ENCODE measurements at regions not wholly inside any gene's neighbourhood (a gene's known extent, or its start where the extent isn't known, plus 50 kb on each side); places are given as distances from the start of the nearest gene placed in this dataset.

GRCh38 chr9:106678273-106678672, 184.7 kb upstream of the ZNF462 start:
- ChIA-PET CTCF (no interaction called here), POLR2A (no interaction called here)
- intact Hi-C loops (cut with micrococcal nuclease; ENCODE audit: unreplicated experiment): no loop called here
- no peak for TF ChIP-seq CTCF (IDR thresholded peaks at IDR 0.05; ENCODE audit: insufficient read depth in 1 of 2, low read depth in 1 of 2, low read length in 1 of 2, severe bottlenecking in 1 of 2, unreplicated experiment in 1 of 2)
- Mint-ChIP-seq H3K27ac (ENCODE audit: unreplicated experiment) (no peak overlapping the region), H3K27me3 (ENCODE audit: insufficient read depth, unreplicated experiment) (no peaks in the 10 kb centered on the region), H3K9me3 (ENCODE audit: unreplicated experiment) (peaks cover 10% of the 10 kb centered on the region), H3K4me3 (ENCODE audit: unreplicated experiment) (no peak overlapping the region), H3K36me3 (ENCODE audit: insufficient read depth, unreplicated experiment) (no peaks in the 10 kb centered on the region), H3K4me1 (ENCODE audit: low read depth, unreplicated experiment) (peaks cover 6% of the 10 kb centered on the region)
- H3K4me1 ChIP-seq: 0 out of 2 replicates have a peak, but pooled peaks cover 6% of the 10 kb centered on the region
- H3K27me3 ChIP-seq (replicated peaks; ENCODE audit: control insufficient read depth, insufficient read depth, low read length): no peaks in the 10 kb centered on the region
- H3K36me3 ChIP-seq (ENCODE audit: control insufficient read depth, insufficient read depth, low read length): no peaks in the 10 kb centered on the region
- no TSS peak for BruUV-seq (replicated peaks)
- H3K4me3 ChIP-seq (ENCODE audit: low read depth, low read length): no peak overlapping the region
- no peak for DNase-seq
- no peaks in the 10 kb centered on the region for H3K9me3 ChIP-seq

GRCh38 chr9:106682420-106682819, 180.5 kb upstream of the ZNF462 start:
- intact Hi-C loops (cut with micrococcal nuclease; ENCODE audit: unreplicated experiment): no loop called here
- no peaks in the 10 kb centered on the region for H3K27me3 Mint-ChIP-seq (ENCODE audit: insufficient read depth, unreplicated experiment)
- no peak overlapping the region for H3K27ac Mint-ChIP-seq (ENCODE audit: unreplicated experiment)
- no peaks in the 10 kb centered on the region for H3K36me3 ChIP-seq (ENCODE audit: control insufficient read depth, insufficient read depth, low read length)
- CTCF ChIA-PET: no interaction called here
- peaks cover 6% of the 10 kb centered on the region for H3K4me1 Mint-ChIP-seq (ENCODE audit: low read depth, unreplicated experiment)
- POLR2A ChIA-PET: no interaction called here
- no peaks in the 10 kb centered on the region for H3K27me3 ChIP-seq (replicated peaks; ENCODE audit: control insufficient read depth, insufficient read depth, low read length)
- H3K9me3 ChIP-seq: no peaks in the 10 kb centered on the region
- H3K4me1 ChIP-seq: 0 out of 2 replicates have a peak, but pooled peaks cover 6% of the 10 kb centered on the region
- TF ChIP-seq CTCF (IDR thresholded peaks at IDR 0.05; ENCODE audit: insufficient read depth in 1 of 2, low read depth in 1 of 2, low read length in 1 of 2, severe bottlenecking in 1 of 2, unreplicated experiment in 1 of 2): no peak
- no peaks in the 10 kb centered on the region for H3K36me3 Mint-ChIP-seq (ENCODE audit: insufficient read depth, unreplicated experiment)
- no peak overlapping the region for H3K4me3 ChIP-seq (ENCODE audit: low read depth, low read length)
- DNase-seq: no peak
- H3K4me3 Mint-ChIP-seq (ENCODE audit: unreplicated experiment): no peak overlapping the region
- no TSS peak for BruUV-seq (replicated peaks)
- peaks cover 10% of the 10 kb centered on the region for H3K9me3 Mint-ChIP-seq (ENCODE audit: unreplicated experiment)

- Histone ChIP-seq H3K9me3 (no peaks in the 10 kb centered on the region), H3K27me3 (replicated peaks; ENCODE audit: control insufficient read depth, insufficient read depth, low read length) (no peaks in the 10 kb centered on the region), H3K4me1 (0 out of 2 replicates have a peak, but pooled peaks cover 6% of the 10 kb centered on the region), H3K36me3 (ENCODE audit: control insufficient read depth, insufficient read depth, low read length) (no peaks in the 10 kb centered on the region), H3K4me3 (ENCODE audit: low read depth, low read length) (no peak overlapping the region)
- intact Hi-C loops (cut with micrococcal nuclease; ENCODE audit: unreplicated experiment): no loop called here
- no peak overlapping the region for H3K27ac Mint-ChIP-seq (ENCODE audit: unreplicated experiment)
- DNase-seq: no peak
- POLR2A ChIA-PET: no interaction called here
- no peaks in the 10 kb centered on the region for H3K36me3 Mint-ChIP-seq (ENCODE audit: insufficient read depth, unreplicated experiment)
- no peaks in the 10 kb centered on the region for H3K27me3 Mint-ChIP-seq (ENCODE audit: insufficient read depth, unreplicated experiment)
- H3K9me3 Mint-ChIP-seq (ENCODE audit: unreplicated experiment): peaks cover 10% of the 10 kb centered on the region
- peaks cover 6% of the 10 kb centered on the region for H3K4me1 Mint-ChIP-seq (ENCODE audit: low read depth, unreplicated experiment)
- no peak overlapping the region for H3K4me3 Mint-ChIP-seq (ENCODE audit: unreplicated experiment)
- BruUV-seq (replicated peaks): no TSS peak
- TF ChIP-seq CTCF (IDR thresholded peaks at IDR 0.05; ENCODE audit: insufficient read depth in 1 of 2, low read depth in 1 of 2, low read length in 1 of 2, severe bottlenecking in 1 of 2, unreplicated experiment in 1 of 2): no peak
- CTCF ChIA-PET: no interaction called here
Observed at GRCh38 chr9:106683454-106683853, 179.5 kb upstream of the ZNF462 start.
